ENCODE measurements at regions not wholly inside any gene's neighbourhood (a gene's known extent, or its start where the extent isn't known, plus 50 kb on each side); places are given as distances from the start of the nearest gene placed in this dataset.

DNA sequence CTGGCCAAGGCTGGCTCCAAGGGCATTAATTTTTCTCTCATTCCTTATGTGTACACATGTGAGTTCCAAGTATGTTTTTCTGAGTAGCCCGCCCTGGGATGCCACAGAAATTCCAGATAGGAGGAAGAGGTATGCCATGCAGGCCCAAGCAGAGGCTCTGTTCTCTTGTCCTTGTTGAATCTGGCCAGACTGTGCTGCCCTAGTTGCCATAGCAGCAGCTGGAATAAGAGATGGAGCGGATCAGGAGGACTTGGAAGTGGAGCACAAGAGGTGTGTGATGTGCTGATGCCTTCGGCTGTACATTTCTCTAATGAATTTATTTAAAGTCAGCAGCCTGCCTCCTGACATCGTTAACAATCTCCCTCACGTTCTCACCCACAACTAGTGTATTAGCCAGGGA, 235.6 kb upstream of the RPS23 start:
- TF ChIP-seq HNF4G (IDR thresholded peaks at IDR 0.05) (no peak), YY1 (IDR thresholded peaks at IDR 0.05) (no peak), RXRA (IDR thresholded peaks at IDR 0.05) (no peak), SP1 (IDR thresholded peaks at IDR 0.05) (no peak), MAX (IDR thresholded peaks at IDR 0.05) (no peak), JUND (IDR thresholded peaks at IDR 0.05) (no peak), TAF1 (conservative IDR thresholded peaks at IDR 0.05) (no peak)
- TF ChIP-seq, protein P1, sequence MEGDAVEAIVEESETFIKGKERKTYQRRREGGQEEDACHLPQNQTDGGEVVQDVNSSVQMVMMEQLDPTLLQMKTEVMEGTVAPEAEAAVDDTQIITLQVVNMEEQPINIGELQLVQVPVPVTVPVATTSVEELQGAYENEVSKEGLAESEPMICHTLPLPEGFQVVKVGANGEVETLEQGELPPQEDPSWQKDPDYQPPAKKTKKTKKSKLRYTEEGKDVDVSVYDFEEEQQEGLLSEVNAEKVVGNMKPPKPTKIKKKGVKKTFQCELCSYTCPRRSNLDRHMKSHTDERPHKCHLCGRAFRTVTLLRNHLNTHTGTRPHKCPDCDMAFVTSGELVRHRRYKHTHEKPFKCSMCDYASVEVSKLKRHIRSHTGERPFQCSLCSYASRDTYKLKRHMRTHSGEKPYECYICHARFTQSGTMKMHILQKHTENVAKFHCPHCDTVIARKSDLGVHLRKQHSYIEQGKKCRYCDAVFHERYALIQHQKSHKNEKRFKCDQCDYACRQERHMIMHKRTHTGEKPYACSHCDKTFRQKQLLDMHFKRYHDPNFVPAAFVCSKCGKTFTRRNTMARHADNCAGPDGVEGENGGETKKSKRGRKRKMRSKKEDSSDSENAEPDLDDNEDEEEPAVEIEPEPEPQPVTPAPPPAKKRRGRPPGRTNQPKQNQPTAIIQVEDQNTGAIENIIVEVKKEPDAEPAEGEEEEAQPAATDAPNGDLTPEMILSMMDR (IDR thresholded peaks at IDR 0.05; ENCODE audit: low read depth, low read length, missing input control), result no peak
- TF ChIP-seq, protein P2, sequence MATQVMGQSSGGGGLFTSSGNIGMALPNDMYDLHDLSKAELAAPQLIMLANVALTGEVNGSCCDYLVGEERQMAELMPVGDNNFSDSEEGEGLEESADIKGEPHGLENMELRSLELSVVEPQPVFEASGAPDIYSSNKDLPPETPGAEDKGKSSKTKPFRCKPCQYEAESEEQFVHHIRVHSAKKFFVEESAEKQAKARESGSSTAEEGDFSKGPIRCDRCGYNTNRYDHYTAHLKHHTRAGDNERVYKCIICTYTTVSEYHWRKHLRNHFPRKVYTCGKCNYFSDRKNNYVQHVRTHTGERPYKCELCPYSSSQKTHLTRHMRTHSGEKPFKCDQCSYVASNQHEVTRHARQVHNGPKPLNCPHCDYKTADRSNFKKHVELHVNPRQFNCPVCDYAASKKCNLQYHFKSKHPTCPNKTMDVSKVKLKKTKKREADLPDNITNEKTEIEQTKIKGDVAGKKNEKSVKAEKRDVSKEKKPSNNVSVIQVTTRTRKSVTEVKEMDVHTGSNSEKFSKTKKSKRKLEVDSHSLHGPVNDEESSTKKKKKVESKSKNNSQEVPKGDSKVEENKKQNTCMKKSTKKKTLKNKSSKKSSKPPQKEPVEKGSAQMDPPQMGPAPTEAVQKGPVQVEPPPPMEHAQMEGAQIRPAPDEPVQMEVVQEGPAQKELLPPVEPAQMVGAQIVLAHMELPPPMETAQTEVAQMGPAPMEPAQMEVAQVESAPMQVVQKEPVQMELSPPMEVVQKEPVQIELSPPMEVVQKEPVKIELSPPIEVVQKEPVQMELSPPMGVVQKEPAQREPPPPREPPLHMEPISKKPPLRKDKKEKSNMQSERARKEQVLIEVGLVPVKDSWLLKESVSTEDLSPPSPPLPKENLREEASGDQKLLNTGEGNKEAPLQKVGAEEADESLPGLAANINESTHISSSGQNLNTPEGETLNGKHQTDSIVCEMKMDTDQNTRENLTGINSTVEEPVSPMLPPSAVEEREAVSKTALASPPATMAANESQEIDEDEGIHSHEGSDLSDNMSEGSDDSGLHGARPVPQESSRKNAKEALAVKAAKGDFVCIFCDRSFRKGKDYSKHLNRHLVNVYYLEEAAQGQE (IDR thresholded peaks at IDR 0.05), result no peak
